Panc1 (cell line): ENCODE measurements at regions not wholly inside any gene's neighbourhood (a gene's known extent, or its start where the extent isn't known, plus 50 kb on each side); places are given as distances from the start of the nearest gene placed in this dataset.

ENCODE experiments used
- POLR2AphosphoS5 ChIP-seq: IDR thresholded peaks from 2 replicates; pipeline ENCODE4 v1.6.1; 2012; ENCODE audit warnings: mild to moderate bottlenecking, low read depth, low read length, moderate library complexity
- SIN3A ChIP-seq: IDR thresholded peaks from 2 replicates; pipeline ENCODE4 v1.6.1; 2012; ENCODE audit warnings: low read depth, mild to moderate bottlenecking, low read length, moderate library complexity, borderline replicate concordance; ENCODE audit not compliant: insufficient read depth
- TCF7L2 ChIP-seq: IDR thresholded peaks from 2 replicates; pipeline ENCODE4 v1.6.1; 2011; ENCODE audit warnings: mild to moderate bottlenecking, low read depth, low read length, inconsistent platforms
- TF ChIP-seq, protein P1 (sequence below): fragments of 450-650 bp; IDR thresholded peaks from 2 replicates; pipeline ENCODE4 v1.5.1; 2017; ENCODE audit warnings: mild to moderate bottlenecking
- TF ChIP-seq, protein P2 (sequence below), 2 experiments: IDR thresholded peaks; 2 replicates each; pipeline ENCODE4 v1.6.1; 2011 to 2012; ENCODE audit warnings: low read depth in 2 of 2, control low read depth in 1 of 2, low read length in 1 of 2, mild to moderate bottlenecking in 1 of 2, moderate library complexity in 1 of 2; ENCODE audit not compliant: insufficient read depth in 1 of 2

DNA sequence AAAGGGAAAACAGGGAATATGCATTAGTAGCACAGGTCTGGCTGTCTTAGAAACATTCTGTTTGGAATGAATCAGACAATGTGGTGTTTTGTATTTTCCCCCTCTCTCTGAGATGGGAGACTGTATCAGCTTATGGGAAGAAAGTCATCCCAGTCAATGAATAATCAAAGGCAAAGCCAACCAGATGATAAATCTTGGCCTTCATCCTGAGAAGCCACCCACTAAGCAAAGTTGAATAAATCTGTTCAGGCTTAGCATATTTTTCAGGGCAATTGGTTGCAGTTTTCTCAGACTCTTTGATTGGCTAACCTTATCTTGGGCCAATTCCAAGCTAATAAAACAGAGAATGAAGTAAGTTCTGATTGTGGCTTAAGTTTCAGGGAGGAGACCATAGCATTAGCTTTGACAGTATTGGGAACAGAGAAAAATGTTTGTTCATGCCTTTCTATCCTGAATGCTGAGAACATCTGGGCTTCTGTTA, 63.6 kb upstream of the ARL8B start:
- TF ChIP-seq POLR2AphosphoS5 = no peak
- TF ChIP-seq, protein P1, sequence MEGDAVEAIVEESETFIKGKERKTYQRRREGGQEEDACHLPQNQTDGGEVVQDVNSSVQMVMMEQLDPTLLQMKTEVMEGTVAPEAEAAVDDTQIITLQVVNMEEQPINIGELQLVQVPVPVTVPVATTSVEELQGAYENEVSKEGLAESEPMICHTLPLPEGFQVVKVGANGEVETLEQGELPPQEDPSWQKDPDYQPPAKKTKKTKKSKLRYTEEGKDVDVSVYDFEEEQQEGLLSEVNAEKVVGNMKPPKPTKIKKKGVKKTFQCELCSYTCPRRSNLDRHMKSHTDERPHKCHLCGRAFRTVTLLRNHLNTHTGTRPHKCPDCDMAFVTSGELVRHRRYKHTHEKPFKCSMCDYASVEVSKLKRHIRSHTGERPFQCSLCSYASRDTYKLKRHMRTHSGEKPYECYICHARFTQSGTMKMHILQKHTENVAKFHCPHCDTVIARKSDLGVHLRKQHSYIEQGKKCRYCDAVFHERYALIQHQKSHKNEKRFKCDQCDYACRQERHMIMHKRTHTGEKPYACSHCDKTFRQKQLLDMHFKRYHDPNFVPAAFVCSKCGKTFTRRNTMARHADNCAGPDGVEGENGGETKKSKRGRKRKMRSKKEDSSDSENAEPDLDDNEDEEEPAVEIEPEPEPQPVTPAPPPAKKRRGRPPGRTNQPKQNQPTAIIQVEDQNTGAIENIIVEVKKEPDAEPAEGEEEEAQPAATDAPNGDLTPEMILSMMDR = no peak
- TF ChIP-seq, protein P2, sequence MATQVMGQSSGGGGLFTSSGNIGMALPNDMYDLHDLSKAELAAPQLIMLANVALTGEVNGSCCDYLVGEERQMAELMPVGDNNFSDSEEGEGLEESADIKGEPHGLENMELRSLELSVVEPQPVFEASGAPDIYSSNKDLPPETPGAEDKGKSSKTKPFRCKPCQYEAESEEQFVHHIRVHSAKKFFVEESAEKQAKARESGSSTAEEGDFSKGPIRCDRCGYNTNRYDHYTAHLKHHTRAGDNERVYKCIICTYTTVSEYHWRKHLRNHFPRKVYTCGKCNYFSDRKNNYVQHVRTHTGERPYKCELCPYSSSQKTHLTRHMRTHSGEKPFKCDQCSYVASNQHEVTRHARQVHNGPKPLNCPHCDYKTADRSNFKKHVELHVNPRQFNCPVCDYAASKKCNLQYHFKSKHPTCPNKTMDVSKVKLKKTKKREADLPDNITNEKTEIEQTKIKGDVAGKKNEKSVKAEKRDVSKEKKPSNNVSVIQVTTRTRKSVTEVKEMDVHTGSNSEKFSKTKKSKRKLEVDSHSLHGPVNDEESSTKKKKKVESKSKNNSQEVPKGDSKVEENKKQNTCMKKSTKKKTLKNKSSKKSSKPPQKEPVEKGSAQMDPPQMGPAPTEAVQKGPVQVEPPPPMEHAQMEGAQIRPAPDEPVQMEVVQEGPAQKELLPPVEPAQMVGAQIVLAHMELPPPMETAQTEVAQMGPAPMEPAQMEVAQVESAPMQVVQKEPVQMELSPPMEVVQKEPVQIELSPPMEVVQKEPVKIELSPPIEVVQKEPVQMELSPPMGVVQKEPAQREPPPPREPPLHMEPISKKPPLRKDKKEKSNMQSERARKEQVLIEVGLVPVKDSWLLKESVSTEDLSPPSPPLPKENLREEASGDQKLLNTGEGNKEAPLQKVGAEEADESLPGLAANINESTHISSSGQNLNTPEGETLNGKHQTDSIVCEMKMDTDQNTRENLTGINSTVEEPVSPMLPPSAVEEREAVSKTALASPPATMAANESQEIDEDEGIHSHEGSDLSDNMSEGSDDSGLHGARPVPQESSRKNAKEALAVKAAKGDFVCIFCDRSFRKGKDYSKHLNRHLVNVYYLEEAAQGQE (IDR thresholded peaks at IDR 0.05; ENCODE audit: insufficient read depth in 1 of 2, low read depth in 2 of 2, low read length in 1 of 2) = no peak
- no peak for TF ChIP-seq SIN3A
- TF ChIP-seq TCF7L2 = no peak
